ENCODE measurements at regions not wholly inside any gene's neighbourhood (a gene's known extent, or its start where the extent isn't known, plus 50 kb on each side); places are given as distances from the start of the nearest gene placed in this dataset.
"Not testable (repeated sequence)": the region's sequence is repeated elsewhere in the genome, so short reads cannot be mapped to it uniquely, and the experiment has no call there.

GRCh38 chr20:40910436-40910835 is 118.2 kb upstream of the TOP1 start:
- TF ChIP-seq CTCF (IDR thresholded peaks at IDR 0.05; ENCODE audit: low read depth, low read length); EZH2phosphoT487 (IDR thresholded peaks at IDR 0.05; ENCODE audit: low read depth): not testable (repeated sequence)

All from OCI-LY3 (cell line).